ENCODE measurements at regions not wholly inside any gene's neighbourhood (a gene's known extent, or its start where the extent isn't known, plus 50 kb on each side); places are given as distances from the start of the nearest gene placed in this dataset.

GRCh38 chr9:126211441-126212074 is 115.1 kb upstream of the MVB12B start:
- Histone ChIP-seq H3K4me3 (no peak overlapping the region), H3K9me3 (peaks cover 0 to 24% of the 10 kb centered on the region in 2 donors), H3K27ac (no peak overlapping the region), H3K36me3 (no peaks in the 10 kb centered on the region), H3K4me1 (no peaks in the 10 kb centered on the region), H3K27me3 (no peaks in the 10 kb centered on the region)
- TF ChIP-seq, protein P1, sequence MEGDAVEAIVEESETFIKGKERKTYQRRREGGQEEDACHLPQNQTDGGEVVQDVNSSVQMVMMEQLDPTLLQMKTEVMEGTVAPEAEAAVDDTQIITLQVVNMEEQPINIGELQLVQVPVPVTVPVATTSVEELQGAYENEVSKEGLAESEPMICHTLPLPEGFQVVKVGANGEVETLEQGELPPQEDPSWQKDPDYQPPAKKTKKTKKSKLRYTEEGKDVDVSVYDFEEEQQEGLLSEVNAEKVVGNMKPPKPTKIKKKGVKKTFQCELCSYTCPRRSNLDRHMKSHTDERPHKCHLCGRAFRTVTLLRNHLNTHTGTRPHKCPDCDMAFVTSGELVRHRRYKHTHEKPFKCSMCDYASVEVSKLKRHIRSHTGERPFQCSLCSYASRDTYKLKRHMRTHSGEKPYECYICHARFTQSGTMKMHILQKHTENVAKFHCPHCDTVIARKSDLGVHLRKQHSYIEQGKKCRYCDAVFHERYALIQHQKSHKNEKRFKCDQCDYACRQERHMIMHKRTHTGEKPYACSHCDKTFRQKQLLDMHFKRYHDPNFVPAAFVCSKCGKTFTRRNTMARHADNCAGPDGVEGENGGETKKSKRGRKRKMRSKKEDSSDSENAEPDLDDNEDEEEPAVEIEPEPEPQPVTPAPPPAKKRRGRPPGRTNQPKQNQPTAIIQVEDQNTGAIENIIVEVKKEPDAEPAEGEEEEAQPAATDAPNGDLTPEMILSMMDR (IDR thresholded peaks at IDR 0.05), result no peak
- DNase-seq (ENCODE audit: low spot score), result no peak

GRCh38 chr9:126215486-126215885 is 111.1 kb upstream of the MVB12B start:
- Histone ChIP-seq H3K27me3 (no peaks in the 10 kb centered on the region), H3K27ac (no peak overlapping the region), H3K4me3 (no peak overlapping the region), H3K36me3 (no peaks in the 10 kb centered on the region), H3K9me3 (peaks cover 0 to 25% of the 10 kb centered on the region in 2 donors), H3K4me1 (no peaks in the 10 kb centered on the region)
- no peak for DNase-seq (ENCODE audit: low spot score)
- TF ChIP-seq, protein P1 (IDR thresholded peaks at IDR 0.05), result no peak

- TF ChIP-seq, protein P1 (IDR thresholded peaks at IDR 0.05), result no peak
- no peak for DNase-seq (ENCODE audit: low spot score)
- peaks cover 0 to 38% of the 10 kb centered on the region in 2 donors for H3K9me3 ChIP-seq
- H3K36me3 ChIP-seq, result no peaks in the 10 kb centered on the region
- H3K27ac ChIP-seq, result no peak overlapping the region
- no peaks in the 10 kb centered on the region for H3K27me3 ChIP-seq
- no peaks in the 10 kb centered on the region for H3K4me1 ChIP-seq
- no peak overlapping the region for H3K4me3 ChIP-seq
These were observed 109.8 kb upstream of the MVB12B start for GRCh38 chr9:126216826-126217225.

DNA sequence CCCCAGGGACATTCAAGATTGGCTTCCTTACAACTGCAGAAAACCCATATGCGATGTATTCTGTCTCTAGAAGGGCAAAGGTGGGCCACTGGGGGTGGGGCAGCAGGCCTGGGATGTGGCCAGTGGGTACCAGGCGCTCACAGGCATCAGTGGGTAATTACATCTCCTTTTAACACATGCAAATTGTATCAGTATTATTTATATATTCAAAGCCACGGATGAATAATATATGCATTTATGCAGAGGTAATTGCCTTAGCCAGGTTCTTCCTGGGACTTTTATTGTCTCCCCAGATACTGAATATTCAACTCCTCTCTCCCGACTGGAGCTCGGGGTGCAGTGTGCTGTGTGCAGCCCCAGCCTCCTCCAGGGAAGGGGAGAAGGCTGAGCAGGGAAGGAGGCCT is 109.4 kb upstream of the MVB12B start:
- DNase-seq (ENCODE audit: low spot score), result no peak
- Histone ChIP-seq H3K27ac (no peak overlapping the region), H3K4me1 (no peaks in the 10 kb centered on the region), H3K36me3 (no peaks in the 10 kb centered on the region), H3K9me3 (peaks cover 0 to 41% of the 10 kb centered on the region in 2 donors), H3K27me3 (peaks cover 0 to 2% of the 10 kb centered on the region in 2 donors), H3K4me3 (no peak overlapping the region)
- TF ChIP-seq, protein P1 (IDR thresholded peaks at IDR 0.05), result no peak

GRCh38 chr9:126217797-126218196 is 108.8 kb upstream of the MVB12B start:
- Histone ChIP-seq H3K9me3 (peaks cover 0 to 35% of the 10 kb centered on the region in 2 donors), H3K27me3 (peaks cover 0 to 8% of the 10 kb centered on the region in 2 donors), H3K4me3 (no peak overlapping the region), H3K27ac (no peak overlapping the region), H3K36me3 (no peaks in the 10 kb centered on the region), H3K4me1 (peaks cover 0 to 4% of the 10 kb centered on the region in 2 donors)
- TF ChIP-seq, protein P1 (IDR thresholded peaks at IDR 0.05), result no peak
- no peak for DNase-seq (ENCODE audit: low spot score)

Measured in right atrium auricular region (tissue), 2 donors.